ENCODE measurements at regions not wholly inside any gene's neighbourhood (a gene's known extent, or its start where the extent isn't known, plus 50 kb on each side); places are given as distances from the start of the nearest gene placed in this dataset.
A peak's percentile ranks its signal among the peaks of the same experiment; 100 is the strongest.

DNA sequence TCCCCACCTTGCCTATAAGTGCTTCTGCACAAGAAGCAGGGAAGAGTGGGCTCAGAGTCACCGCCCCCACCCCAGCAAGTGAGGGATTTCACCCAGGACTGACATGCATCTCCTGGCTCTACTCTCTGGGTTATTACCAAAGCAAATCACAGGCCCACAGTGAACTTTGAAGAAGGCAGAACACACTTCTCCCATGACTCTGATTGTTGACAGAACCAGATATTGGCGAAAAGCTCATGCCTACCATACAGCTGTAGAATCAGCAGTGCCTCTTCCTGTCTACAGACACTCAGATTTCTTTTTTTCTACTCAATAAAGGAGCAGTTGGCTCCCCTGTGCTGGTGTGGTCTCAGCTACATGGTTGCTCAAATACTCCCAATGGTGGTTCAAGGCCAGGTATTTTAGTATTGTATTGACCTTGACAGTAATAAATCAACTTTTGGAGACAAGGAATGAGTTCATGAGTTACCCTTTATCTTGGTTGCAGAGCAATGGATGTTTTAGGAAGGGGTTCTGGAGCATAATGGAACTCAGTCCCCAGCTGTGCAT lies 512.9 kb upstream of the ID2 start:
- no peak overlapping the region for H2AK5ac ChIP-seq (ENCODE audit: insufficient read length, low read length)
- no peaks in the 10 kb centered on the region for H3K27me3 Mint-ChIP-seq (ENCODE audit: low read depth)
- H3K4me1 ChIP-seq (ENCODE audit: insufficient read depth, low read length) = peaks cover 7% of the 10 kb centered on the region; the same call in 1 of the 2 replicates
- H3K18ac ChIP-seq (ENCODE audit: insufficient read length, low read depth, low read length) = no peak overlapping the region
- H3K23ac ChIP-seq (ENCODE audit: insufficient read length, low read depth, low read length) = no peak overlapping the region
- peaks cover 13 to 22% of the 10 kb centered on the region in 2 experiments for H3K4me1 Mint-ChIP-seq
- no peaks in the 10 kb centered on the region for H3K23me2 ChIP-seq (ENCODE audit: insufficient read length, low read depth, low read length, poor library complexity, severe bottlenecking)
- H3K79me1 ChIP-seq (ENCODE audit: insufficient read depth, low read depth, low read length, poor library complexity, severe bottlenecking) = no peaks in the 10 kb centered on the region
- no peaks in the 10 kb centered on the region for H3K9me3 ChIP-seq (ENCODE audit: control insufficient read depth, low read depth, low read length)
- H3K4ac ChIP-seq (ENCODE audit: low read depth, low read length) = no peak overlapping the region
- no peak overlapping the region for H2BK20ac ChIP-seq (ENCODE audit: low read depth, low read length, poor library complexity, severe bottlenecking)
- 0 out of 2 replicates have a peak overlapping the region, but pooled peaks have one; percentile 13 for H3K14ac ChIP-seq (ENCODE audit: insufficient read depth, low read length)
- H2BK12ac ChIP-seq (ENCODE audit: insufficient read length, low read depth, low read length) = no peak overlapping the region
- H3K9ac ChIP-seq (ENCODE audit: extremely low read depth, insufficient read length, low read length) = no peak overlapping the region
- H3T11ph ChIP-seq (ENCODE audit: low read length) = no peak overlapping the region
- no peak overlapping the region for H2BK120ac ChIP-seq (ENCODE audit: low read depth, low read length, poor library complexity, severe bottlenecking)
- no peak overlapping the region for H3K56ac ChIP-seq (ENCODE audit: insufficient read length, low read depth, low read length)
- peaks cover 0 to 3% of the 10 kb centered on the region in 2 experiments; a peak in 1 of 5 replicates for H3K9me3 Mint-ChIP-seq
- WGBS (ENCODE audit: extremely low coverage, insufficient read length, low lambda C conversion rate) = no CpG with 5 or more reads among the region's 2 CpGs
- H4K91ac ChIP-seq (ENCODE audit: insufficient read length, low read depth, low read length) = no peak overlapping the region
- H3K27ac ChIP-seq (ENCODE audit: insufficient read length, low read depth, low read length) = no peak overlapping the region
- H2BK5ac ChIP-seq (ENCODE audit: insufficient read length, low read length) = no peak overlapping the region
- no peak overlapping the region; a peak in 1 of 7 replicates for H3K27ac Mint-ChIP-seq
- no peak for DNase-seq
- H4K5ac ChIP-seq (ENCODE audit: insufficient read length, low read depth, low read length) = no peak overlapping the region
- H3K4me2 ChIP-seq (ENCODE audit: insufficient read depth, insufficient read length, low read length) = no peak overlapping the region
- no peaks in the 10 kb centered on the region; a peak in 1 of 7 replicates for H3K36me3 Mint-ChIP-seq (ENCODE audit: insufficient read depth in 1 of 3, low read depth in 3 of 3)
- no peak overlapping the region for H2AFZ ChIP-seq (ENCODE audit: low read length)
- H3K4me3 Mint-ChIP-seq = no peak overlapping the region
- H4K20me1 ChIP-seq (ENCODE audit: control insufficient read depth, insufficient read depth, insufficient read length) = no peaks in the 10 kb centered on the region
- TF ChIP-seq, protein P1, sequence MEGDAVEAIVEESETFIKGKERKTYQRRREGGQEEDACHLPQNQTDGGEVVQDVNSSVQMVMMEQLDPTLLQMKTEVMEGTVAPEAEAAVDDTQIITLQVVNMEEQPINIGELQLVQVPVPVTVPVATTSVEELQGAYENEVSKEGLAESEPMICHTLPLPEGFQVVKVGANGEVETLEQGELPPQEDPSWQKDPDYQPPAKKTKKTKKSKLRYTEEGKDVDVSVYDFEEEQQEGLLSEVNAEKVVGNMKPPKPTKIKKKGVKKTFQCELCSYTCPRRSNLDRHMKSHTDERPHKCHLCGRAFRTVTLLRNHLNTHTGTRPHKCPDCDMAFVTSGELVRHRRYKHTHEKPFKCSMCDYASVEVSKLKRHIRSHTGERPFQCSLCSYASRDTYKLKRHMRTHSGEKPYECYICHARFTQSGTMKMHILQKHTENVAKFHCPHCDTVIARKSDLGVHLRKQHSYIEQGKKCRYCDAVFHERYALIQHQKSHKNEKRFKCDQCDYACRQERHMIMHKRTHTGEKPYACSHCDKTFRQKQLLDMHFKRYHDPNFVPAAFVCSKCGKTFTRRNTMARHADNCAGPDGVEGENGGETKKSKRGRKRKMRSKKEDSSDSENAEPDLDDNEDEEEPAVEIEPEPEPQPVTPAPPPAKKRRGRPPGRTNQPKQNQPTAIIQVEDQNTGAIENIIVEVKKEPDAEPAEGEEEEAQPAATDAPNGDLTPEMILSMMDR (conservative IDR thresholded peaks at IDR 0.05) = no peak
- peaks cover 3% of the 10 kb centered on the region for H3K27me3 ChIP-seq (ENCODE audit: insufficient read depth, low read length)
- H4K8ac ChIP-seq (replicated peaks; ENCODE audit: insufficient read length, low read depth, low read length) = no peak overlapping the region
- H3K79me2 ChIP-seq (ENCODE audit: insufficient read depth, low read length) = no peaks in the 10 kb centered on the region
- no peak overlapping the region for H2BK15ac ChIP-seq (ENCODE audit: low read depth, low read length)

Data from H9 (cell line).